ENCODE measurements at regions not wholly inside any gene's neighbourhood (a gene's known extent, or its start where the extent isn't known, plus 50 kb on each side); places are given as distances from the start of the nearest gene placed in this dataset.

GRCh38 chr12:89247541-89247942 is 104.8 kb downstream of the DUSP6 start:
- no peaks in the 10 kb centered on the region for H3K27me3 Mint-ChIP-seq (ENCODE audit: low read depth)
- peaks cover 15% of the 10 kb centered on the region for H3K4me1 Mint-ChIP-seq
- no peaks in the 10 kb centered on the region for H3K36me3 Mint-ChIP-seq (ENCODE audit: low read depth)
- H3K9me3 Mint-ChIP-seq, result no peaks in the 10 kb centered on the region
- H3K27ac Mint-ChIP-seq, result no peak overlapping the region
- TF ChIP-seq CTCF (IDR thresholded peaks at IDR 0.05; ENCODE audit: unreplicated experiment in 3 of 3), result no peak
- no peak overlapping the region for H3K4me3 Mint-ChIP-seq

- Mint-ChIP-seq H3K4me1 (peaks cover 5% of the 10 kb centered on the region), H3K27ac (no peak overlapping the region), H3K36me3 (ENCODE audit: low read depth) (no peaks in the 10 kb centered on the region), H3K9me3 (no peaks in the 10 kb centered on the region), H3K27me3 (ENCODE audit: low read depth) (no peaks in the 10 kb centered on the region), H3K4me3 (no peak overlapping the region)
- no peak for TF ChIP-seq CTCF (IDR thresholded peaks at IDR 0.05; ENCODE audit: unreplicated experiment in 3 of 3)
Measured at GRCh38 chr12:89245090-89245489, 107.2 kb downstream of the DUSP6 start.

- H3K27ac Mint-ChIP-seq, result no peak overlapping the region
- no peaks in the 10 kb centered on the region for H3K27me3 Mint-ChIP-seq (ENCODE audit: low read depth)
- TF ChIP-seq CTCF (IDR thresholded peaks at IDR 0.05; ENCODE audit: unreplicated experiment in 3 of 3), result no peak
- H3K9me3 Mint-ChIP-seq, result no peaks in the 10 kb centered on the region
- no peak overlapping the region for H3K4me3 Mint-ChIP-seq
- H3K36me3 Mint-ChIP-seq (ENCODE audit: low read depth), result no peaks in the 10 kb centered on the region
- peaks cover 5% of the 10 kb centered on the region for H3K4me1 Mint-ChIP-seq
Measured at GRCh38 chr12:89244536-89244935, 107.8 kb downstream of the DUSP6 start.

- peaks cover 7% of the 10 kb centered on the region for H3K4me1 Mint-ChIP-seq
- no peaks in the 10 kb centered on the region for H3K27me3 Mint-ChIP-seq (ENCODE audit: low read depth)
- TF ChIP-seq CTCF (IDR thresholded peaks at IDR 0.05; ENCODE audit: unreplicated experiment in 3 of 3), result no peak
- H3K36me3 Mint-ChIP-seq (ENCODE audit: low read depth), result no peaks in the 10 kb centered on the region
- no peak overlapping the region for H3K4me3 Mint-ChIP-seq
- H3K9me3 Mint-ChIP-seq, result no peaks in the 10 kb centered on the region
- H3K27ac Mint-ChIP-seq, result no peak overlapping the region
Measured at GRCh38 chr12:89243771-89244170, 108.5 kb downstream of the DUSP6 start.

- no peaks in the 10 kb centered on the region for H3K36me3 Mint-ChIP-seq (ENCODE audit: low read depth)
- peaks cover 5% of the 10 kb centered on the region for H3K4me1 Mint-ChIP-seq
- H3K27ac Mint-ChIP-seq, result no peak overlapping the region
- H3K27me3 Mint-ChIP-seq (ENCODE audit: low read depth), result no peaks in the 10 kb centered on the region
- H3K4me3 Mint-ChIP-seq, result no peak overlapping the region
- no peak for TF ChIP-seq CTCF (IDR thresholded peaks at IDR 0.05; ENCODE audit: unreplicated experiment in 3 of 3)
- no peaks in the 10 kb centered on the region for H3K9me3 Mint-ChIP-seq
Measured at GRCh38 chr12:89239534-89239933, 112.8 kb downstream of the DUSP6 start.

GRCh38 chr12:89238593-89238992 is 113.7 kb downstream of the DUSP6 start:
- H3K27ac Mint-ChIP-seq, result no peak overlapping the region

More at GRCh38 chr12:89238593-89238992, 113.7 kb downstream of the DUSP6 start:
- Mint-ChIP-seq H3K9me3 (no peaks in the 10 kb centered on the region), H3K4me1 (peaks cover 5% of the 10 kb centered on the region), H3K36me3 (ENCODE audit: low read depth) (no peaks in the 10 kb centered on the region), H3K4me3 (no peak overlapping the region), H3K27me3 (ENCODE audit: low read depth) (peaks cover 3% of the 10 kb centered on the region)
- no peak for TF ChIP-seq CTCF (IDR thresholded peaks at IDR 0.05; ENCODE audit: unreplicated experiment in 3 of 3)
